Ovary (tissue), 3 donors: ENCODE measurements at regions not wholly inside any gene's neighbourhood (a gene's known extent, or its start where the extent isn't known, plus 50 kb on each side); places are given as distances from the start of the nearest gene placed in this dataset.

Source experiments
- EP300 ChIP-seq: sonication (generic); formaldehyde crosslinking; IDR thresholded peaks from one replicate; pipeline ENCODE4 v1.6.1; 2017; ENCODE audit warnings: antibody characterized with exemption
- POLR2A ChIP-seq: fragments of 450-650 bp; IDR thresholded peaks from one replicate; pipeline ENCODE4 v1.6.1; 2017; ENCODE audit warnings: antibody characterized with exemption, mild to moderate bottlenecking, moderate library complexity
- TF ChIP-seq, protein P1 (sequence below), 3 donors: fragments of 450-650 bp in 2 of 3; fragments of 200-600 bp in 1 of 3; IDR thresholded peaks; one replicate each; pipeline versions ENCODE4 v1.5.1 to v1.8.0; 2016 to 2022; ENCODE audit warnings: antibody characterized with exemption in 3 of 3, mild to moderate bottlenecking in 1 of 3
- donor health status: DM: no; HTN: no; CAD: no.

DNA sequence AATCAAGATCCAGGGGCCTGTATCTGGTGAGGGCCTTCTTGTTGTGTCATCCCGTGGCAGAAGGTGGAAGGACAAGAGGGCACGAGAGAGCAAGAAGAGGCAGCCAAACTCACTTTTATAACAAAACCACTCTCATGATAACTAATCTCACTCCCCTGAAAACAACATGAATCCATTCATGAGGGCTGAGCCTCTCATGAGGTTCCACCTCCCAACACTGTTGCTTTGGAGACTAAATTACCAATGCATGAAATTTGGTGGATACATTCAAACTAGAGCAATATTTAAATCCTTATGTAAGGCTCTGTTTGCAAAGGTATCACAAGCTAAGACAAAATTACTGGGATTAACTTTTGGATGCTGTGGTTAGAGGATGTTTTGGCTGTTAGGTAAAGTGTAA, 470.1 kb upstream of the NOVA1 start:
- TF ChIP-seq, protein P1, sequence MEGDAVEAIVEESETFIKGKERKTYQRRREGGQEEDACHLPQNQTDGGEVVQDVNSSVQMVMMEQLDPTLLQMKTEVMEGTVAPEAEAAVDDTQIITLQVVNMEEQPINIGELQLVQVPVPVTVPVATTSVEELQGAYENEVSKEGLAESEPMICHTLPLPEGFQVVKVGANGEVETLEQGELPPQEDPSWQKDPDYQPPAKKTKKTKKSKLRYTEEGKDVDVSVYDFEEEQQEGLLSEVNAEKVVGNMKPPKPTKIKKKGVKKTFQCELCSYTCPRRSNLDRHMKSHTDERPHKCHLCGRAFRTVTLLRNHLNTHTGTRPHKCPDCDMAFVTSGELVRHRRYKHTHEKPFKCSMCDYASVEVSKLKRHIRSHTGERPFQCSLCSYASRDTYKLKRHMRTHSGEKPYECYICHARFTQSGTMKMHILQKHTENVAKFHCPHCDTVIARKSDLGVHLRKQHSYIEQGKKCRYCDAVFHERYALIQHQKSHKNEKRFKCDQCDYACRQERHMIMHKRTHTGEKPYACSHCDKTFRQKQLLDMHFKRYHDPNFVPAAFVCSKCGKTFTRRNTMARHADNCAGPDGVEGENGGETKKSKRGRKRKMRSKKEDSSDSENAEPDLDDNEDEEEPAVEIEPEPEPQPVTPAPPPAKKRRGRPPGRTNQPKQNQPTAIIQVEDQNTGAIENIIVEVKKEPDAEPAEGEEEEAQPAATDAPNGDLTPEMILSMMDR (IDR thresholded peaks at IDR 0.05): no peak
- no peak for TF ChIP-seq POLR2A
- TF ChIP-seq EP300: no peak
